ENCODE measurements at regions not wholly inside any gene's neighbourhood (a gene's known extent, or its start where the extent isn't known, plus 50 kb on each side); places are given as distances from the start of the nearest gene placed in this dataset.

DNA sequence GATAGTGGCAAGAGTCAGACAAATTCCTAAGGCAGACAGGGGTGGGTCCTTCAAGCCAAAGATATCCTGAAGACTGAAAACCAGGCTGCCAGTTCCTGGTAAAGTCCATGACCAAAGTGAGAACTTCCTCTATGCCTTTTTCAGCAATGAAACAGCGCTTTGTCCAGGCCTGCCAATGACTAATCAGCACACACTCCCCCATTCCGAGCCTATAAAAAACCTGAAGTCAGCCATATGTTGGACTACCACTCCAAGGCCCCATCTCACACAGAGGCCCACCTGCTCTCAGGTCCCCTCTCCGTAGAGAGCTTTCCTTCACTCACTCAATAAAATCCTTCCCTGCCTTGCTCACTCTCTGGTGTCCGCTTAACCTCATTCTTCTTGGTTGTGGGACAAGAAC, 402.2 kb downstream of the ANKRD7 start:
- TF ChIP-seq, protein P1, sequence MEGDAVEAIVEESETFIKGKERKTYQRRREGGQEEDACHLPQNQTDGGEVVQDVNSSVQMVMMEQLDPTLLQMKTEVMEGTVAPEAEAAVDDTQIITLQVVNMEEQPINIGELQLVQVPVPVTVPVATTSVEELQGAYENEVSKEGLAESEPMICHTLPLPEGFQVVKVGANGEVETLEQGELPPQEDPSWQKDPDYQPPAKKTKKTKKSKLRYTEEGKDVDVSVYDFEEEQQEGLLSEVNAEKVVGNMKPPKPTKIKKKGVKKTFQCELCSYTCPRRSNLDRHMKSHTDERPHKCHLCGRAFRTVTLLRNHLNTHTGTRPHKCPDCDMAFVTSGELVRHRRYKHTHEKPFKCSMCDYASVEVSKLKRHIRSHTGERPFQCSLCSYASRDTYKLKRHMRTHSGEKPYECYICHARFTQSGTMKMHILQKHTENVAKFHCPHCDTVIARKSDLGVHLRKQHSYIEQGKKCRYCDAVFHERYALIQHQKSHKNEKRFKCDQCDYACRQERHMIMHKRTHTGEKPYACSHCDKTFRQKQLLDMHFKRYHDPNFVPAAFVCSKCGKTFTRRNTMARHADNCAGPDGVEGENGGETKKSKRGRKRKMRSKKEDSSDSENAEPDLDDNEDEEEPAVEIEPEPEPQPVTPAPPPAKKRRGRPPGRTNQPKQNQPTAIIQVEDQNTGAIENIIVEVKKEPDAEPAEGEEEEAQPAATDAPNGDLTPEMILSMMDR (IDR thresholded peaks at IDR 0.05; ENCODE audit: insufficient read depth, low read depth, low read length): no peak
- TF ChIP-seq EZH2 (IDR thresholded peaks at IDR 0.05; ENCODE audit: insufficient read depth, low read length): no peak

All from astrocyte (in vitro differentiated cells and primary cell).